GM18909 (cell line): ENCODE measurements at regions not wholly inside any gene's neighbourhood (a gene's known extent, or its start where the extent isn't known, plus 50 kb on each side); places are given as distances from the start of the nearest gene placed in this dataset.
A peak's percentile ranks its signal among the peaks of the same experiment; 100 is the strongest.

Source experiments
- ATAC-seq: cut with Tn5 transposase; IDR thresholded peaks from one replicate; pipeline ENCODE4 v1.9.1; 2021; ENCODE audit warnings: mild to moderate bottlenecking; ENCODE audit not compliant: unreplicated experiment, poor library complexity

- ATAC-seq = no peak
These were observed 624.5 kb upstream of the CHORDC1 start for GRCh38 chr11:90847268-90847886.

DNA sequence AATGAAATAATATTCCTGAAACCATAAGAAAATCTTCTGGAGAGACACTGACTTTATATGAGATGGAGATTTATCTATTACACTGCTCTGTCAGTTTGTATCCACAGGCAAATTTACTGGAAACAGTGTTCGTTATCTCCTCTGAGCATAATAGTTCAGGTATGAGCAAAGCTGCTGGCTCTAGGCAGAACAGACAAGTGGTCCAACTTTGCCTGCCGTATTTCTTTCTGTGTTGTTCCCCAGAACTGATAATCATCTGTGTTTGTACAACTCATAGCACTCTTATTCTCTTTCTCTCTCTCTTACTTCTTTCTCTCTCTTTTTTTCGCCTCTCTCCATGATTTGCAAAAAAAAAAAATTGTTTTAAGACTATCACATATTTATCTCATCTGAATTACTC is 623.8 kb upstream of the CHORDC1 start:
- ATAC-seq = no peak

- no peak for ATAC-seq
These were observed 623.0 kb upstream of the CHORDC1 start for GRCh38 chr11:90845799-90846198.

- ATAC-seq = no peak
These were observed 622.3 kb upstream of the CHORDC1 start for GRCh38 chr11:90845126-90845525.

DNA sequence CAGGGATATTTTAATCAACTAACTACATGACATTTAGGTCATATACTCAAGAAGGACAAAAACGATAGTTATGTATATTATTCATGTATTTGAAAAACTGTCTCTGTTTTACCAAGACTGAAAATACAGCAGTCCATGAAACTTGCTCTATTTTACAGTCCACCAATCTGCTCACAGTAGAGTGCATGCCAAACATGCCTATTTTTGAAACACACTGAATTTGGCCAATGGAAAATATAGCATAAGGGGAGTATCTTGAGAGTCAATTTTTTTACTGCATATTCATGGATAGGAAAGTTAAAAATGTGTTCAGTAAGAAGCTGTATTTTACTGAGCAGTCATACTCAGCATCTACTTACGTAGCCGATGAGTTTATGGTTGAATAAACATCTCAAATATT is 621.2 kb upstream of the CHORDC1 start:
- no peak for ATAC-seq

GRCh38 chr11:90842681-90843080 is 619.8 kb upstream of the CHORDC1 start:
- no peak for ATAC-seq

DNA sequence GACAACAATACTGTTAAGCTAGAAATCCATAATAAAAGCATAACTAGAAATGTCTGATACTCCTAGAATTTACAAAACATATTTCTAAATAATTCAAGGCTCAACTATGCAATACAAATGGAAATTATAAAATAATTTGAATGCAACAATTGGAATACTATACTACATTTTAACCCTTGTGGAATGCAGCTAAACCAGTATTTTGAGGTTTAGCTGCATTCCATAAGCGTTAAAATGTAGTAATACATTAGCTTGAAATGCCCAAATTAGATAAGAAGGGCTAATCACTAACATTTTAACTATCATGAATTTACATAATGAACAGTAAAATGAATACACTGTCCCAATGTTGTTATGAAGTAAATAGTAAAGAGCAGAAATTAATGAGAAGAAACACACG is 617.2 kb upstream of the CHORDC1 start:
- no peak for ATAC-seq

- ATAC-seq = no peak
These were observed 613.2 kb upstream of the CHORDC1 start for GRCh38 chr11:90836031-90836430.

DNA sequence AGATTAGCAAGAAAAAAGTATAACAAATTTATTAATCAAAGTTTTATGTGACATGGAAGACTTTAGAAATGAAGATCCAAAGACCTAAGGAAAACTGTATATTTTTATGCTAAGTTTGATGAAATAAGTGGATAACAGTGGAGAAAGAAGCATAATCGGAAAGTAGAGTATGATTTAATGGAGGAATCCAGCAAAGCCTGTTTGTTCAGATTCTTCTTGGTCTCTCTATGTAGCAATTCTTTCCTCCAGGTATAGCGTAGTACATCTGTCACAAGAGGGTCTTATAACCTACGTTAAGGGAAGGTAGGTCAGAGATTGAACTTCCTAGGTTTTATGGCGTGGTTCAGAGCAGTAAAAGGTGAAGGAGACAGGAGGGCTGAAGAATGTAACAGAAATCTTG is 600.6 kb upstream of the CHORDC1 start:
- ATAC-seq = no peak

GRCh38 chr11:90822996-90823395 is 600.1 kb upstream of the CHORDC1 start:
- ATAC-seq = no peak

DNA sequence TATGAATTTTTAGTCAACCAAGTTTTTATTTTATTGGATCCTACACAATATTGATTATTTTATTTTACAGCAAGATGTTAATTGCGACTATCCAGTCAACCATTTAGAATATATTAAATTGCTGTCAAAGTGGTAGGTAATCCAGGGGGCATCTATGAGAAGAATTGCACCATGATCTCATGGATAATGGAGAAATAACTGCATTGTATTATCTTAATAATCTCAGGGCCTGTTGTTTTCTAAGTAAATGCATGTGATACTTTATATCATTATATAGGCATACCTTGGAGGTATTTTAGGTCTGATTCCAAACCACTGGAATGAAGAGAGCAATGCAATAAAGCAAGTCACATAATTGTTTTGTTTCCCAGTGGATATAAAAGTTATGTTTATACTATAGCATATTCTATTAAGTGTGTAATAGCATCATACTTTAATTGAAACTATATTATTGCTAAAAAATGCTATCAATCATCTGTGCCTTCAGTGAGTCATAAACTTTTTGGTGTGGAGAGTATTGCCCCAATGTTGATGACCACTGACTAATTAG is 595.4 kb upstream of the CHORDC1 start:
- no peak for ATAC-seq

GRCh38 chr11:90809581-90809980 is 586.7 kb upstream of the CHORDC1 start:
- no peak for ATAC-seq

- no peak for ATAC-seq
These were observed 582.3 kb upstream of the CHORDC1 start for GRCh38 chr11:90805172-90805571.

GRCh38 chr11:90803831-90804230 is 581.0 kb upstream of the CHORDC1 start:
- ATAC-seq = no peak

- no peak for ATAC-seq
These were observed 580.5 kb upstream of the CHORDC1 start for GRCh38 chr11:90803366-90803765.

- no peak for ATAC-seq
These were observed 575.9 kb upstream of the CHORDC1 start for GRCh38 chr11:90798769-90799168.

GRCh38 chr11:90795746-90796145 is 572.9 kb upstream of the CHORDC1 start:
- ATAC-seq = no peak

DNA sequence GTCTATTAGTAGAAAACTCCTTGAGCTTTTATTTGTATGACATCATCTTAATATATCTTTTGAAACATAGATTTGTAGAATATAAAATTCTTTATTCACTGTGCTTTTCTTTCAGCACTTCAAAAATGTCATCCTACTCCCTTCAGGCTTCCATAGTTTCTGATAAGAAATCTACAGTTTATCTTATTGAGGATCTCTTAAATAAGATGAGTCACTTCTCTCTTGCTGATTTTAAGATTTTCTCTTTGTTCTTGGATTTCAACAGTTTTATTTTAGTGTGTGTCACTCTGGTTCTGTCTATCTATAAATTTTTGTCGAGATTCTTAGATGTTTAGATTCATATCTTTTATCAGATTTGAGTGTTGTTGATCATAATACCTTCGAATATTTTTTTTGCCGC is 566.1 kb upstream of the CHORDC1 start:
- no peak for ATAC-seq

GRCh38 chr11:90784241-90784814 is 561.5 kb upstream of the CHORDC1 start:
- ATAC-seq = no peak

GRCh38 chr11:90783111-90783510 is 560.3 kb upstream of the CHORDC1 start:
- no peak for ATAC-seq

DNA sequence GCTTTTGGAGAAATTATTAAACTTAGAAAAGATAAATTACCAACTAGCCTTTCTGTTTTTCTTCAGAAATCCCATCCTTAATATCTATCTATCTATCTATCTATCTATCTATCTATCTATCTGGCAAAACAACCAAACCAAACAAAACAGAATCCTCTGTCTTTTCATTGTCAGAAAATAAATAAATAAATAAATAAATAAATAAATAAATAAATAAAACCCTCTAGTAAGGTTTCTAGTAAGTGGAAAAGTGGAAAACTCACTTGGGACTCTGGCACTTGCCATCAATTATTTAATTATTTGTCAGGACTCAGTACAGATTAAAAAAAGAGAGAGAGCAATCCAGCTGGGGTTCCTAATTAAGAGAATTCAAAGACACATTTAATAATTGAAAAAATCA is 556.2 kb upstream of the CHORDC1 start:
- ATAC-seq = no peak

- ATAC-seq = peak; percentile 79
These were observed 552.8 kb upstream of the CHORDC1 start for GRCh38 chr11:90775567-90776165.
